Type B pancreatic cell (in vitro differentiated cells): ENCODE measurements at regions not wholly inside any gene's neighbourhood (a gene's known extent, or its start where the extent isn't known, plus 50 kb on each side); places are given as distances from the start of the nearest gene placed in this dataset.

ENCODE experiments used
- DNase-seq: peaks from one replicate; pipeline ENCODE4 v3.0.0; 2021; ENCODE audit warnings: mixed read lengths; ENCODE audit not compliant: unreplicated experiment; ENCODE audit errors: extremely low spot score
- H3K27ac Mint-ChIP-seq: 2 replicates; pipeline ENCODE4 v1.8.0; 2021; ENCODE audit warnings: mild to moderate bottlenecking, mixed read lengths
- H3K27me3 Mint-ChIP-seq: 2 replicates; pipeline ENCODE4 v1.8.0; 2021; ENCODE audit warnings: mixed read lengths
- H3K36me3 Mint-ChIP-seq: 2 replicates; pipeline ENCODE4 v1.8.0; 2021; ENCODE audit warnings: mixed read lengths
- H3K4me1 Mint-ChIP-seq: one replicate; pipeline ENCODE4 v1.8.0; 2021; ENCODE audit warnings: mixed read lengths; ENCODE audit not compliant: unreplicated experiment
- H3K4me3 Mint-ChIP-seq: 2 replicates; pipeline ENCODE4 v1.8.0; 2021; ENCODE audit warnings: mild to moderate bottlenecking, mixed read lengths
- H3K9me3 Mint-ChIP-seq: 2 replicates; pipeline ENCODE4 v1.8.0; 2021; ENCODE audit warnings: mixed read lengths
- CTCF ChIP-seq: fragments of 200-600 bp; sonication (generic); conservative IDR thresholded peaks from 2 replicates; pipeline ENCODE4 v1.5.0; 2021; ENCODE audit warnings: antibody characterized with exemption, mild to moderate bottlenecking

- no peaks in the 10 kb centered on the region for H3K36me3 Mint-ChIP-seq
- DNase-seq: no peak
Observed at GRCh38 chr13:80217614-80218456, 123.1 kb downstream of the SPRY2 start.

GRCh38 chr13:80215368-80215767, 125.6 kb downstream of the SPRY2 start:
- Mint-ChIP-seq H3K27me3 (no peaks in the 10 kb centered on the region), H3K4me1 (peaks cover 14% of the 10 kb centered on the region), H3K36me3 (no peaks in the 10 kb centered on the region), H3K27ac (no peak overlapping the region), H3K9me3 (peaks cover 5% of the 10 kb centered on the region), H3K4me3 (no peak overlapping the region)
- DNase-seq: no peak
- TF ChIP-seq CTCF: no peak

More at GRCh38 chr13:80217614-80218456, 123.1 kb downstream of the SPRY2 start:
- peaks cover 5% of the 10 kb centered on the region for H3K9me3 Mint-ChIP-seq
- H3K27me3 Mint-ChIP-seq: no peaks in the 10 kb centered on the region
- no peak overlapping the region for H3K27ac Mint-ChIP-seq
- TF ChIP-seq CTCF: no peak
- no peak overlapping the region for H3K4me3 Mint-ChIP-seq
- peaks cover 14% of the 10 kb centered on the region for H3K4me1 Mint-ChIP-seq

- H3K4me1 Mint-ChIP-seq: peaks cover 18% of the 10 kb centered on the region
- peak overlapping the region; percentile 39 for H3K4me3 Mint-ChIP-seq
- peak overlapping the region; percentile 39 for H3K27ac Mint-ChIP-seq
- peaks cover 5% of the 10 kb centered on the region for H3K9me3 Mint-ChIP-seq
- H3K36me3 Mint-ChIP-seq: no peaks in the 10 kb centered on the region
- no peak for TF ChIP-seq CTCF
- H3K27me3 Mint-ChIP-seq: no peaks in the 10 kb centered on the region
- no peak for DNase-seq
Observed at GRCh38 chr13:80214521-80214991, 126.4 kb downstream of the SPRY2 start.

GRCh38 chr13:80214050-80214449, 126.9 kb downstream of the SPRY2 start:
- H3K27ac Mint-ChIP-seq: peak overlapping the region; percentile 39

GRCh38 chr13:80213201-80213600, 127.7 kb downstream of the SPRY2 start:
- Mint-ChIP-seq H3K4me1 (peaks cover 18% of the 10 kb centered on the region), H3K4me3 (no peak overlapping the region), H3K27ac (no peak overlapping the region), H3K36me3 (no peaks in the 10 kb centered on the region), H3K27me3 (no peaks in the 10 kb centered on the region), H3K9me3 (peaks cover 5% of the 10 kb centered on the region)
- no peak for DNase-seq
- no peak for TF ChIP-seq CTCF

More at GRCh38 chr13:80214050-80214449, 126.9 kb downstream of the SPRY2 start:
- Mint-ChIP-seq H3K9me3 (peaks cover 5% of the 10 kb centered on the region), H3K27me3 (no peaks in the 10 kb centered on the region), H3K4me3 (peak overlapping the region; percentile 18), H3K36me3 (no peaks in the 10 kb centered on the region), H3K4me1 (peaks cover 18% of the 10 kb centered on the region)
- TF ChIP-seq CTCF: no peak
- DNase-seq: no peak
